PFSK-1 (cell line): ENCODE measurements at regions not wholly inside any gene's neighbourhood (a gene's known extent, or its start where the extent isn't known, plus 50 kb on each side); places are given as distances from the start of the nearest gene placed in this dataset.

ENCODE experiments used
- FOXP2 ChIP-seq: optimal IDR thresholded peaks from 2 replicates; pipeline ENCODE3; 2011; ENCODE audit warnings: borderline replicate concordance, control low read depth, inconsistent platforms; ENCODE audit not compliant: insufficient read depth; ENCODE audit errors: extremely low read length, extremely low read depth
- POLR2AphosphoS5 ChIP-seq: IDR thresholded peaks from 2 replicates; pipeline ENCODE4 v1.6.1; 2012; ENCODE audit warnings: low read depth, mild to moderate bottlenecking, control low read depth, low read length, moderate library complexity
- SIN3A ChIP-seq: IDR thresholded peaks from 2 replicates; pipeline ENCODE4 v1.6.1; 2012; ENCODE audit warnings: mild to moderate bottlenecking, low read length, moderate library complexity, borderline replicate concordance; ENCODE audit not compliant: insufficient read depth
- TAF1 ChIP-seq: IDR thresholded peaks from 2 replicates; pipeline ENCODE4 v1.6.1; 2012; ENCODE audit warnings: low read length, control low read depth, borderline replicate concordance; ENCODE audit not compliant: insufficient read depth
- TF ChIP-seq, protein P1 (sequence below), 2 experiments: IDR thresholded peaks; 2 replicates each; pipeline versions ENCODE4 v1.6.1 to v1.8.0; 2011 to 2012; ENCODE audit warnings: low read depth in 2 of 2, low read length in 2 of 2, control low read depth in 1 of 2, inconsistent platforms in 1 of 2, mild to moderate bottlenecking in 1 of 2, moderate library complexity in 1 of 2; ENCODE audit not compliant: insufficient read depth in 1 of 2

- TF ChIP-seq, protein P1, sequence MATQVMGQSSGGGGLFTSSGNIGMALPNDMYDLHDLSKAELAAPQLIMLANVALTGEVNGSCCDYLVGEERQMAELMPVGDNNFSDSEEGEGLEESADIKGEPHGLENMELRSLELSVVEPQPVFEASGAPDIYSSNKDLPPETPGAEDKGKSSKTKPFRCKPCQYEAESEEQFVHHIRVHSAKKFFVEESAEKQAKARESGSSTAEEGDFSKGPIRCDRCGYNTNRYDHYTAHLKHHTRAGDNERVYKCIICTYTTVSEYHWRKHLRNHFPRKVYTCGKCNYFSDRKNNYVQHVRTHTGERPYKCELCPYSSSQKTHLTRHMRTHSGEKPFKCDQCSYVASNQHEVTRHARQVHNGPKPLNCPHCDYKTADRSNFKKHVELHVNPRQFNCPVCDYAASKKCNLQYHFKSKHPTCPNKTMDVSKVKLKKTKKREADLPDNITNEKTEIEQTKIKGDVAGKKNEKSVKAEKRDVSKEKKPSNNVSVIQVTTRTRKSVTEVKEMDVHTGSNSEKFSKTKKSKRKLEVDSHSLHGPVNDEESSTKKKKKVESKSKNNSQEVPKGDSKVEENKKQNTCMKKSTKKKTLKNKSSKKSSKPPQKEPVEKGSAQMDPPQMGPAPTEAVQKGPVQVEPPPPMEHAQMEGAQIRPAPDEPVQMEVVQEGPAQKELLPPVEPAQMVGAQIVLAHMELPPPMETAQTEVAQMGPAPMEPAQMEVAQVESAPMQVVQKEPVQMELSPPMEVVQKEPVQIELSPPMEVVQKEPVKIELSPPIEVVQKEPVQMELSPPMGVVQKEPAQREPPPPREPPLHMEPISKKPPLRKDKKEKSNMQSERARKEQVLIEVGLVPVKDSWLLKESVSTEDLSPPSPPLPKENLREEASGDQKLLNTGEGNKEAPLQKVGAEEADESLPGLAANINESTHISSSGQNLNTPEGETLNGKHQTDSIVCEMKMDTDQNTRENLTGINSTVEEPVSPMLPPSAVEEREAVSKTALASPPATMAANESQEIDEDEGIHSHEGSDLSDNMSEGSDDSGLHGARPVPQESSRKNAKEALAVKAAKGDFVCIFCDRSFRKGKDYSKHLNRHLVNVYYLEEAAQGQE (IDR thresholded peaks at IDR 0.05; ENCODE audit: insufficient read depth in 1 of 2, low read depth in 2 of 2, low read length in 2 of 2): no peak
- TF ChIP-seq SIN3A (no peak), FOXP2 (no peak), TAF1 (no peak), POLR2AphosphoS5 (no peak)
These were observed 181.5 kb upstream of the MGAT5 start for GRCh38 chr2:134072341-134072740.
